Left cardiac atrium (tissue), 4 donors: ENCODE measurements at regions not wholly inside any gene's neighbourhood (a gene's known extent, or its start where the extent isn't known, plus 50 kb on each side); places are given as distances from the start of the nearest gene placed in this dataset.

Source experiments
- ATAC-seq, 2 donors: fragments of 200-7000 bp; cut with Tn5 transposase; one replicate each; pipeline ENCODE4 v1.9.1; 2020; ENCODE audit warnings: mild to moderate bottlenecking in 2 of 2, moderate library complexity in 2 of 2
- DNase-seq: peaks from one replicate; pipeline ENCODE4 v3.0.0-alpha.2; 2020
- intact Hi-C, 2 donors: fragments of 100-400 bp; cut with DNase I; formaldehyde crosslinking; loops; one replicate each; pipeline versions ENCODE4 v1.14.1 to v1.15.1; 2022 to 2023
- microRNA-seq, 2 donors: library from miRNA; unstranded; fragments of <30 nt; microRNA quantifications; one replicate each; pipeline ENCODE4 v1.2.0, GENCODE V29; 2020
- donor health status: DM: no; HTN: yes; CAD: no.
- donor health status: DM: no; HTN: yes; CAD: no; lungs with severe emphysema.
- donor health status: DM: yes; HTN: yes; CAD: no.
- donor health status: Dilated cardiomyopathy.

GRCh38 chr13:57044910-57045309, 95.8 kb upstream of the PRR20A start:
- intact Hi-C loops, result no loop called here
- DNase-seq (no peak), ATAC-seq (no peak)

- ATAC-seq (no peak), DNase-seq (no peak)
- intact Hi-C loops, result no loop called here
Measured at GRCh38 chr13:57045826-57046546, 94.7 kb upstream of the PRR20A start.

GRCh38 chr13:57056601-57057180, 84.0 kb upstream of the PRR20A start:
- DNase-seq (no peak), ATAC-seq (no peak)
- intact Hi-C loops, result no loop called here

GRCh38 chr13:57063007-57063406, 77.7 kb upstream of the PRR20A start:
- ATAC-seq, result no peak
- intact Hi-C loops, result no loop called here
- DNase-seq, result no peak

GRCh38 chr13:57073983-57074382, 66.7 kb upstream of the PRR20A start:
- ATAC-seq, result no peak

GRCh38 chr13:57075588-57075987, 65.1 kb upstream of the PRR20A start:
- intact Hi-C loops, result no loop called here
- ATAC-seq (no peak), DNase-seq (no peak)

More at GRCh38 chr13:57073983-57074382, 66.7 kb upstream of the PRR20A start:
- intact Hi-C loops, result no loop called here
- DNase-seq, result no peak

GRCh38 chr13:57087006-57087405, 53.7 kb upstream of the PRR20A start:
- ATAC-seq, result no peak
- DNase-seq, result no peak
- intact Hi-C loops, result no loop called here

Small RNA genes lying in the stretch of these regions (microRNA-seq; reads per million reads assigned to microRNA genes)
- gene MIR1297 (0 reads per million in 2 donors), gene MIR5007 (0 reads per million in 2 donors)
